PC-9 (cell line): ENCODE measurements at regions not wholly inside any gene's neighbourhood (a gene's known extent, or its start where the extent isn't known, plus 50 kb on each side); places are given as distances from the start of the nearest gene placed in this dataset.

ENCODE experiments used
- BruUV-seq: library from RNA; stranded (reverse); fragments of 400-500 nt; replicated peaks from 2 replicates; lab custom pipeline; 2021; lab: Mats Ljungman, UMichigan
- CTCF ChIA-PET: fragments of 300-600 bp; sonication (Branson Sonifier 250); formaldehyde crosslinking; loops from one replicate; lab custom pipeline; 2022; ENCODE audit warnings: antibody characterized with exemption; lab: Charles Lee
- POLR2A ChIA-PET: fragments of 300-600 bp; sonication (Branson Sonifier 250); formaldehyde crosslinking; loops from one replicate; lab custom pipeline; 2022; ENCODE audit warnings: antibody characterized with exemption; ENCODE audit not compliant: unreplicated experiment; lab: Charles Lee
- DNase-seq, 2 experiments: peaks; one replicate each; pipeline versions ENCODE4 v3.0.0 to v3.0.0-alpha.2; 2015 to 2022; ENCODE audit warnings: mixed read lengths in 1 of 2
- H2AFZ ChIP-seq: fragments of 200-600 bp; sonication (generic); 2 replicates; pipeline ENCODE4 v1.8.1; 2017; ENCODE audit warnings: antibody characterized with exemption
- H3F3A ChIP-seq: fragments of 200-600 bp; sonication (generic); 2 replicates; pipeline ENCODE4 v1.8.1; 2017; ENCODE audit warnings: antibody characterized with exemption, mild to moderate bottlenecking, low read depth; ENCODE audit not compliant: insufficient read depth
- H3K27ac ChIP-seq: fragments of 200-600 bp; sonication (generic); 2 replicates; pipeline ENCODE4 v1.6.1; 2016; ENCODE audit warnings: mixed run types
- H3K27me3 ChIP-seq: fragments of 200-600 bp; sonication (generic); 2 replicates; pipeline ENCODE4 v1.6.1; 2016; ENCODE audit warnings: low read depth, mixed run types; ENCODE audit not compliant: insufficient read depth
- H3K36me3 ChIP-seq: fragments of 200-600 bp; sonication (generic); 2 replicates; pipeline ENCODE4 v1.6.1; 2016; ENCODE audit warnings: low read depth, mixed run types
- H3K4me1 ChIP-seq: fragments of 200-600 bp; sonication (generic); replicated peaks from 2 replicates; pipeline ENCODE4 v1.6.1; 2016; ENCODE audit warnings: mixed run types; ENCODE audit not compliant: insufficient read depth
- H3K4me2 ChIP-seq: fragments of 200-600 bp; sonication (generic); 2 replicates; pipeline ENCODE4 v1.6.1; 2017; ENCODE audit warnings: mixed run types
- H3K4me3 ChIP-seq: fragments of 200-600 bp; sonication (generic); 2 replicates; pipeline ENCODE4 v1.6.1; 2016; ENCODE audit warnings: mixed run types
- H3K79me2 ChIP-seq: fragments of 200-600 bp; sonication (generic); 2 replicates; pipeline ENCODE4 v1.6.1; 2017; ENCODE audit warnings: low read depth, mixed run types
- H3K9me2 ChIP-seq: fragments of 200-600 bp; sonication (generic); 2 replicates; pipeline ENCODE4 v1.8.1; 2017; ENCODE audit warnings: mild to moderate bottlenecking; ENCODE audit not compliant: insufficient read depth
- H3K9me3 ChIP-seq: fragments of 200-600 bp; sonication (generic); 2 replicates; pipeline ENCODE4 v1.8.1; 2016; ENCODE audit warnings: low read depth; ENCODE audit not compliant: insufficient read depth
- H4K20me1 ChIP-seq: fragments of 200-600 bp; sonication (generic); 2 replicates; pipeline ENCODE4 v1.8.1; 2017; ENCODE audit not compliant: insufficient read depth
- EZH2 ChIP-seq: fragments of 200-600 bp; sonication (generic); IDR thresholded peaks from 2 replicates; pipeline ENCODE4 v1.8.0; 2017; ENCODE audit warnings: antibody characterized with exemption, low read depth
- intact Hi-C: fragments of 100-400 bp; cut with micrococcal nuclease; formaldehyde crosslinking; loops from one replicate; pipeline ENCODE4 v1.10.0; 2022; ENCODE audit not compliant: unreplicated experiment
- TF ChIP-seq, protein P1 (sequence below): fragments of 200-600 bp; sonication (generic); conservative IDR thresholded peaks from 2 replicates; pipeline ENCODE4 v1.6.1; 2017; ENCODE audit warnings: mixed run types, antibody characterized with exemption, mild to moderate bottlenecking, moderate library complexity

DNA sequence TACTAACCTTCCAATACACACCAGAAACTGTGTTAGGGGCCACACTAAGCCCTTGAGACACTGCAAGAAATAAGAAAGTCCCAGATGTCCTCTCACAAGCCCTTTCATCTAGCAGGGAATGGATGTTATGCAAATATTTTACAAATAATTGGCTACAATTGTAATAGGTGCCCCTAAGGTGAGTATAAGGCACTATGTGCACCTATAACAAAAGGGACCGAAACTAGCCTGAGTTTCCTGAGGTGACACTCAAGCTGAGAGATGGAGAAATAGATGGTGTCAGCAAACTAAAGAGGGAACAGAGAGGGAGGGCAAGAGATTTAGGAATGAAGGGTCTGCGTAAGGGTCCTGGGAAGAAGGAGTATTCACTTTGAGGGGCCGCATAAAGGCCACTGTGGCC lies 212.6 kb downstream of the TTC8 start:
- no TSS peak for BruUV-seq
- no peak overlapping the region for H3K27ac ChIP-seq
- no peaks in the 10 kb centered on the region for H3K79me2 ChIP-seq
- no peaks in the 10 kb centered on the region for H4K20me1 ChIP-seq
- POLR2A ChIA-PET, result no interaction called here
- no peaks in the 10 kb centered on the region for H3K36me3 ChIP-seq
- no peaks in the 10 kb centered on the region for H3K9me3 ChIP-seq
- no peak overlapping the region for H3K4me2 ChIP-seq
- CTCF ChIA-PET, result no interaction called here
- H3K27me3 ChIP-seq, result peaks cover 41% of the 10 kb centered on the region; the same call in 1 of the 2 replicates
- no peak for TF ChIP-seq EZH2
- H3K4me1 ChIP-seq, result peaks cover 6% of the 10 kb centered on the region; the same call in 1 of the 2 replicates
- no peak for DNase-seq
- no peak overlapping the region for H3K4me3 ChIP-seq
- H3K9me2 ChIP-seq, result no peaks in the 10 kb centered on the region
- intact Hi-C loops, result no loop called here
- no peak overlapping the region for H2AFZ ChIP-seq
- H3F3A ChIP-seq, result peaks cover 4% of the 10 kb centered on the region; the same call in 1 of the 2 replicates

GRCh38 chr14:89040080-89040459 lies 215.6 kb downstream of the TTC8 start:
- Histone ChIP-seq H3K4me3 (peak overlapping the region; percentile 50; the same call in 1 of the 2 replicates), H3K4me2 (peak overlapping the region; percentile 77), H3K27me3 (peaks cover 17% of the 10 kb centered on the region; the same call in 1 of the 2 replicates), H3K27ac (no peak overlapping the region), H3K9me2 (no peaks in the 10 kb centered on the region), H3K36me3 (no peaks in the 10 kb centered on the region), H3F3A (peaks cover 4% of the 10 kb centered on the region; the same call in 1 of the 2 replicates), H3K4me1 (peaks cover 6% of the 10 kb centered on the region; the same call in 1 of the 2 replicates), H4K20me1 (no peaks in the 10 kb centered on the region), H3K79me2 (no peaks in the 10 kb centered on the region), H3K9me3 (no peaks in the 10 kb centered on the region), H2AFZ (no peak overlapping the region)
- ChIA-PET POLR2A (no interaction called here), CTCF (no interaction called here)
- no peak for DNase-seq
- intact Hi-C loops, result loop anchor here (2.0 to 10.0 kb wide), 4 partner anchors 97 to 379 kb away; no protein-coding TSS in a partner anchor
- BruUV-seq, result no TSS peak
- no peak for TF ChIP-seq EZH2
- TF ChIP-seq, protein P1, sequence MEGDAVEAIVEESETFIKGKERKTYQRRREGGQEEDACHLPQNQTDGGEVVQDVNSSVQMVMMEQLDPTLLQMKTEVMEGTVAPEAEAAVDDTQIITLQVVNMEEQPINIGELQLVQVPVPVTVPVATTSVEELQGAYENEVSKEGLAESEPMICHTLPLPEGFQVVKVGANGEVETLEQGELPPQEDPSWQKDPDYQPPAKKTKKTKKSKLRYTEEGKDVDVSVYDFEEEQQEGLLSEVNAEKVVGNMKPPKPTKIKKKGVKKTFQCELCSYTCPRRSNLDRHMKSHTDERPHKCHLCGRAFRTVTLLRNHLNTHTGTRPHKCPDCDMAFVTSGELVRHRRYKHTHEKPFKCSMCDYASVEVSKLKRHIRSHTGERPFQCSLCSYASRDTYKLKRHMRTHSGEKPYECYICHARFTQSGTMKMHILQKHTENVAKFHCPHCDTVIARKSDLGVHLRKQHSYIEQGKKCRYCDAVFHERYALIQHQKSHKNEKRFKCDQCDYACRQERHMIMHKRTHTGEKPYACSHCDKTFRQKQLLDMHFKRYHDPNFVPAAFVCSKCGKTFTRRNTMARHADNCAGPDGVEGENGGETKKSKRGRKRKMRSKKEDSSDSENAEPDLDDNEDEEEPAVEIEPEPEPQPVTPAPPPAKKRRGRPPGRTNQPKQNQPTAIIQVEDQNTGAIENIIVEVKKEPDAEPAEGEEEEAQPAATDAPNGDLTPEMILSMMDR, result no peak

GRCh38 chr14:89040460-89041256 lies 216.2 kb downstream of the TTC8 start:
- TF ChIP-seq, protein P1, result peak; percentile 96
- TF ChIP-seq EZH2, result no peak
- no peaks in the 10 kb centered on the region for H3K9me2 ChIP-seq
- no peaks in the 10 kb centered on the region for H3K36me3 ChIP-seq
- CTCF ChIA-PET, result no interaction called here
- intact Hi-C loops, result loop anchor here (2.0 to 10.0 kb wide), 4 partner anchors 96 to 378 kb away; no protein-coding TSS in a partner anchor
- H3K4me2 ChIP-seq, result peak overlapping the region; percentile 77
- no TSS peak for BruUV-seq
- H3F3A ChIP-seq, result peaks cover 4% of the 10 kb centered on the region; the same call in 1 of the 2 replicates
- peak; percentile 52 to 65 for DNase-seq
- peak overlapping the region; percentile 42; the same call in 1 of the 2 replicates for H2AFZ ChIP-seq
- H3K4me3 ChIP-seq, result peak overlapping the region; percentile 50; the same call in 1 of the 2 replicates
- H3K27ac ChIP-seq, result no peak overlapping the region
- peaks cover 6% of the 10 kb centered on the region; the same call in 1 of the 2 replicates for H3K4me1 ChIP-seq
- POLR2A ChIA-PET, result no interaction called here
- no peaks in the 10 kb centered on the region for H3K79me2 ChIP-seq
- no peaks in the 10 kb centered on the region for H4K20me1 ChIP-seq
- no peaks in the 10 kb centered on the region for H3K9me3 ChIP-seq
- H3K27me3 ChIP-seq, result peaks cover 12% of the 10 kb centered on the region; the same call in 1 of the 2 replicates
